ENCODE measurements at regions not wholly inside any gene's neighbourhood (a gene's known extent, or its start where the extent isn't known, plus 50 kb on each side); places are given as distances from the start of the nearest gene placed in this dataset.

- Histone ChIP-seq H3K79me2 (ENCODE audit: insufficient read depth, low read length) (no peaks in the 10 kb centered on the region), H3K27ac (ENCODE audit: low read depth, low read length) (no peak overlapping the region), H3K4me3 (ENCODE audit: insufficient read depth, low read length, poor library complexity, severe bottlenecking) (no peak overlapping the region), H3K9ac (ENCODE audit: low read length) (no peak overlapping the region), H4K20me1 (ENCODE audit: low read depth, low read length) (no peaks in the 10 kb centered on the region), H3F3A (ENCODE audit: insufficient read depth) (no peaks in the 10 kb centered on the region), H3K9me2 (replicated peaks; ENCODE audit: insufficient read depth, low read length) (no peaks in the 10 kb centered on the region), H3K9me3 (ENCODE audit: insufficient read depth, low read length) (no peaks in the 10 kb centered on the region), H3K4me2 (ENCODE audit: low read depth, low read length, poor library complexity, severe bottlenecking) (no peak overlapping the region), H3K36me3 (ENCODE audit: low read length) (no peaks in the 10 kb centered on the region), H2AFZ (ENCODE audit: low read depth, low read length, severe bottlenecking) (no peak overlapping the region), H3K27me3 (ENCODE audit: low read length) (no peaks in the 10 kb centered on the region)
- no peak for TF ChIP-seq EZH2phosphoT487 (conservative IDR thresholded peaks at IDR 0.05; ENCODE audit: low read length)
- TF ChIP-seq, protein P1, sequence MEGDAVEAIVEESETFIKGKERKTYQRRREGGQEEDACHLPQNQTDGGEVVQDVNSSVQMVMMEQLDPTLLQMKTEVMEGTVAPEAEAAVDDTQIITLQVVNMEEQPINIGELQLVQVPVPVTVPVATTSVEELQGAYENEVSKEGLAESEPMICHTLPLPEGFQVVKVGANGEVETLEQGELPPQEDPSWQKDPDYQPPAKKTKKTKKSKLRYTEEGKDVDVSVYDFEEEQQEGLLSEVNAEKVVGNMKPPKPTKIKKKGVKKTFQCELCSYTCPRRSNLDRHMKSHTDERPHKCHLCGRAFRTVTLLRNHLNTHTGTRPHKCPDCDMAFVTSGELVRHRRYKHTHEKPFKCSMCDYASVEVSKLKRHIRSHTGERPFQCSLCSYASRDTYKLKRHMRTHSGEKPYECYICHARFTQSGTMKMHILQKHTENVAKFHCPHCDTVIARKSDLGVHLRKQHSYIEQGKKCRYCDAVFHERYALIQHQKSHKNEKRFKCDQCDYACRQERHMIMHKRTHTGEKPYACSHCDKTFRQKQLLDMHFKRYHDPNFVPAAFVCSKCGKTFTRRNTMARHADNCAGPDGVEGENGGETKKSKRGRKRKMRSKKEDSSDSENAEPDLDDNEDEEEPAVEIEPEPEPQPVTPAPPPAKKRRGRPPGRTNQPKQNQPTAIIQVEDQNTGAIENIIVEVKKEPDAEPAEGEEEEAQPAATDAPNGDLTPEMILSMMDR (IDR thresholded peaks at IDR 0.05; ENCODE audit: insufficient read depth, low read length, poor library complexity, severe bottlenecking): no peak
Measured at GRCh38 chr13:89486065-89486464, 1814.9 kb downstream of the SLITRK5 start.

GRCh38 chr13:89486709-89487108 lies 1815.5 kb downstream of the SLITRK5 start:
- Histone ChIP-seq H3K9me2 (replicated peaks; ENCODE audit: insufficient read depth, low read length) (no peaks in the 10 kb centered on the region), H3K9ac (ENCODE audit: low read length) (no peak overlapping the region), H3K9me3 (ENCODE audit: insufficient read depth, low read length) (no peaks in the 10 kb centered on the region), H3F3A (ENCODE audit: insufficient read depth) (no peaks in the 10 kb centered on the region), H3K27ac (ENCODE audit: low read depth, low read length) (no peak overlapping the region), H3K36me3 (ENCODE audit: low read length) (no peaks in the 10 kb centered on the region), H2AFZ (ENCODE audit: low read depth, low read length, severe bottlenecking) (no peak overlapping the region), H3K27me3 (ENCODE audit: low read length) (no peaks in the 10 kb centered on the region), H3K4me3 (ENCODE audit: insufficient read depth, low read length, poor library complexity, severe bottlenecking) (no peak overlapping the region), H3K4me2 (ENCODE audit: low read depth, low read length, poor library complexity, severe bottlenecking) (no peak overlapping the region), H4K20me1 (ENCODE audit: low read depth, low read length) (no peaks in the 10 kb centered on the region), H3K79me2 (ENCODE audit: insufficient read depth, low read length) (no peaks in the 10 kb centered on the region)
- TF ChIP-seq, protein P1 (IDR thresholded peaks at IDR 0.05; ENCODE audit: insufficient read depth, low read length, poor library complexity, severe bottlenecking): no peak
- no peak for TF ChIP-seq EZH2phosphoT487 (conservative IDR thresholded peaks at IDR 0.05; ENCODE audit: low read length)

- Histone ChIP-seq H2AFZ (ENCODE audit: low read depth, low read length, severe bottlenecking) (no peak overlapping the region), H3K36me3 (ENCODE audit: low read length) (no peaks in the 10 kb centered on the region), H3K79me2 (ENCODE audit: insufficient read depth, low read length) (no peaks in the 10 kb centered on the region), H3K9ac (ENCODE audit: low read length) (no peak overlapping the region), H3F3A (ENCODE audit: insufficient read depth) (no peaks in the 10 kb centered on the region), H3K27ac (ENCODE audit: low read depth, low read length) (no peak overlapping the region), H3K9me2 (replicated peaks; ENCODE audit: insufficient read depth, low read length) (no peaks in the 10 kb centered on the region), H3K4me2 (ENCODE audit: low read depth, low read length, poor library complexity, severe bottlenecking) (no peak overlapping the region), H4K20me1 (ENCODE audit: low read depth, low read length) (no peaks in the 10 kb centered on the region), H3K9me3 (ENCODE audit: insufficient read depth, low read length) (no peaks in the 10 kb centered on the region), H3K27me3 (ENCODE audit: low read length) (no peaks in the 10 kb centered on the region), H3K4me3 (ENCODE audit: insufficient read depth, low read length, poor library complexity, severe bottlenecking) (no peak overlapping the region)
- TF ChIP-seq, protein P1 (IDR thresholded peaks at IDR 0.05; ENCODE audit: insufficient read depth, low read length, poor library complexity, severe bottlenecking): no peak
- TF ChIP-seq EZH2phosphoT487 (conservative IDR thresholded peaks at IDR 0.05; ENCODE audit: low read length): no peak
Measured at GRCh38 chr13:89490661-89491060, 1819.5 kb downstream of the SLITRK5 start.
